ENCODE measurements at regions not wholly inside any gene's neighbourhood (a gene's known extent, or its start where the extent isn't known, plus 50 kb on each side); places are given as distances from the start of the nearest gene placed in this dataset.

GRCh38 chr12:125922330-125922729 is 857.1 kb downstream of the AACS start:
- no peak for ATAC-seq
- no peak for DNase-seq
- Histone ChIP-seq H3K27ac (no peak overlapping the region), H3K9me3 (no peaks in the 10 kb centered on the region), H3K4me3 (no peak overlapping the region), H3K27me3 (no peaks in the 10 kb centered on the region), H3K4me1 (no peaks in the 10 kb centered on the region), H3K36me3 (no peaks in the 10 kb centered on the region)
- intact Hi-C loops (cut with DNase I): no loop called here
- WGBS, 4 donors: 69 to 79% (median 77%) methylated on average over 5 of the region's 5 CpGs
- TF ChIP-seq POLR2A (IDR thresholded peaks at IDR 0.05) (no peak), CTCF (IDR thresholded peaks at IDR 0.05) (no peak)

GRCh38 chr12:125936502-125936901 is 871.3 kb downstream of the AACS start:
- intact Hi-C loops (cut with DNase I): no loop called here
- H3K27me3 ChIP-seq: no peaks in the 10 kb centered on the region
- H3K4me3 ChIP-seq: no peak overlapping the region
- DNase-seq (no peak), ATAC-seq (no peak)
- TF ChIP-seq CTCF (IDR thresholded peaks at IDR 0.05) (no peak), POLR2A (IDR thresholded peaks at IDR 0.05) (no peak)
- peaks cover 0 to 7% (median 0%) of the 10 kb centered on the region in 12 donors for H3K9me3 ChIP-seq
- no peak overlapping the region for H3K27ac ChIP-seq
- H3K36me3 ChIP-seq: no peaks in the 10 kb centered on the region
- WGBS, 4 donors: 82 to 91% (median 89%) methylated on average over 1 of the region's 1 CpG
- no peaks in the 10 kb centered on the region for H3K4me1 ChIP-seq

- WGBS, 4 donors: 76 to 84% (median 79%) methylated on average over 2 of the region's 2 CpGs
- ATAC-seq: no peak
- intact Hi-C loops (cut with DNase I): no loop called here
- DNase-seq: no peak
- Histone ChIP-seq H3K27me3 (no peaks in the 10 kb centered on the region), H3K4me3 (no peak overlapping the region), H3K9me3 (no peaks in the 10 kb centered on the region), H3K36me3 (no peaks in the 10 kb centered on the region), H3K4me1 (no peaks in the 10 kb centered on the region), H3K27ac (no peak overlapping the region)
- TF ChIP-seq CTCF (IDR thresholded peaks at IDR 0.05): no peak
- TF ChIP-seq POLR2A (IDR thresholded peaks at IDR 0.05): no peak
Measured at GRCh38 chr12:125944446-125944845, 879.2 kb downstream of the AACS start.

- H3K4me3 ChIP-seq: no peak overlapping the region
- ATAC-seq: no peak
- TF ChIP-seq POLR2A (IDR thresholded peaks at IDR 0.05): no peak
- no peak for TF ChIP-seq CTCF (IDR thresholded peaks at IDR 0.05)
- H3K4me1 ChIP-seq: no peaks in the 10 kb centered on the region
- intact Hi-C loops (cut with DNase I): no loop called here
- H3K9me3 ChIP-seq: no peaks in the 10 kb centered on the region
- no peak for DNase-seq
- H3K36me3 ChIP-seq: no peaks in the 10 kb centered on the region
- H3K27ac ChIP-seq: no peak overlapping the region
- H3K27me3 ChIP-seq: no peaks in the 10 kb centered on the region
- 82 to 85% (median 83%) methylated on average over 7 of the region's 7 CpGs for WGBS, 4 donors
Measured at GRCh38 chr12:125949471-125949870, 884.2 kb downstream of the AACS start.

All from heart left ventricle (tissue), 16 donors.